ENCODE measurements at regions not wholly inside any gene's neighbourhood (a gene's known extent, or its start where the extent isn't known, plus 50 kb on each side); places are given as distances from the start of the nearest gene placed in this dataset.
"Not testable (repeated sequence)": the region's sequence is repeated elsewhere in the genome, so short reads cannot be mapped to it uniquely, and the experiment has no call there.

GRCh38 chr16:86224126-86224525 is 286.2 kb upstream of the FOXF1 start:
- DNase-seq (ENCODE audit: low spot score), result peak; percentile 62

- no peak for DNase-seq (ENCODE audit: low spot score)
These were observed 285.7 kb upstream of the FOXF1 start for GRCh38 chr16:86224629-86225028.

DNA sequence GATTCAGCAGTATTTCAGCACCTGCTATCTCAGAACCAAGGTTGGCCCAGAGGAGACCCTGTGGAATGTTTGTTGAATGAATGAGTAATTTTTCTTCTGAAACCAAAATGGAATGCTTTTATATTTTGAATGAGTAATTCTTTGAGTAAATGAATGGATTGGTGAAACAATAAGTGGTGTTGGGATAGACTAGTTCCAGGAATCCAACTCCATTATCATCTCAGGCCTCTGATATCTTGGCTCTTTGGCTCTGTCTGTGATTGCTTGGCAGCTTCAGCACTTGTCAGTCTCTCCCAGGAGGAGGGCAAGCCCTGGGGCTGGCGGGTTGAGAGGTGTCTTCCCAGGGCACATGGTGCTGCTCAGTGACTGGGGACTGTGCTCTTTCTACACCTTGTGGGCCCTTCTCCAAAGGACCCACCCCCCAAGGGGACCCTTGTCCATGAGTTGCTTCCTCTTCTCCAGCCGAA is 284.4 kb upstream of the FOXF1 start:
- peak; percentile 78 for DNase-seq (ENCODE audit: low spot score)

DNA sequence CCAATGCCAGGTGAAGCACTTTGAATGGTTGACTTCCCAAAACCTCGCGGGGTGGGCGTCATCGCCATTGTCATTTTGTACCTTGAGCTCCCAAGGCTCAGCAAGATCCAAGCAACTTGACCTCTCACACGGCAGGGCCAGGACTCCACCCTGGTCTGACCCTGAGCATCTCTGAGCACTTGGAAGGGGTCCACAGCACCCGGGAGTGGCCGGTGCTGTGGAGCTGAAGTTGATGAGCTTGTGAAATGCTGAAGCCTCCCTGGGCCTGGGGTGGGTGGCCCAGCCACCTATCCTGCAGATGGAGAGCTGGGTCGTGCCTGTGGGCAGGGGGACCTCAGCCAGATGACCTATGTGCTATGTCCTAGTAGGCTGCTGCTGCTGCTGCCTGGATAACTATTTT is 283.3 kb upstream of the FOXF1 start:
- peak; percentile 82 for DNase-seq (ENCODE audit: low spot score)

- DNase-seq (ENCODE audit: low spot score), result peak; percentile 79
These were observed 282.5 kb upstream of the FOXF1 start for GRCh38 chr16:86227801-86228200.

DNA sequence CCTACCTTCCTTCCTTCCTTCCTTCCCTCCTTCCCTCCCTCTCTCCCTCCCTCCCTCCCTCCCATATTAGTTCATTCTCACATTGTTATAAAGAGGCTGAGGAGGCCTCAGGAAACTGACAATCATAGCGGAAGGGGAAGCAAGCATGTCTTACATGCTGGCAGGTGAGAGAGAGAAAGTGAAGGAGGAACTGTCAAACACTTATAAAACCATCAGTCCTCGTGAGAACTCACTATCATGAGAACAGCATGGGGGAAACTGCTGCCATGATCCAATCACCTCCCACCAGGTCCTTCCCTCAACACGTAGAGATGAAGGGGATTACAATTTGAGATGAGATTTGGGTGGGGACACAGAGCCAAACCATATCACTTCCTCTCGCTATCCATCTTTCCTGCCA is 281.6 kb upstream of the FOXF1 start:
- no peak for DNase-seq (ENCODE audit: low spot score)

DNA sequence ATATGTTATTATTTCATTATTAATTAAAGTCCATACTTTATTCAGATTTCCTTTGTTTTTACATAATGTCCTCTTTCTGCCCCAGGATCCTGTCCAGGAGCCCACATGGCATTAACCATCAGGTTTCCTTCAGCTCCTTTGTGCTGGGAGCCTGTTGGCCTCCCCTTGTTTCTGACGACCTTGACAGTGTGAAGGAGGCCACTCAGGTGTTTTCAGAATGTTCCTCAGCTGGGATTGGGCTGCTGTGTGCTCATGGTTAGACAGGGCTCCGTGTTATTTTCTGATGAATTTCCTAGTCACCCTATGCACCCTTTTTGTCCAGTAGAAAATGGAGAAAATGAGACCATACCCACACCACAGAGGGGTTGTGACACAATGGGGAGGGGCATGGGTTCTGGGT is 281.0 kb upstream of the FOXF1 start:
- DNase-seq (ENCODE audit: low spot score), result no peak

GRCh38 chr16:86229866-86230656 is 280.3 kb upstream of the FOXF1 start:
- peak; percentile 85 for DNase-seq (ENCODE audit: low spot score)

DNA sequence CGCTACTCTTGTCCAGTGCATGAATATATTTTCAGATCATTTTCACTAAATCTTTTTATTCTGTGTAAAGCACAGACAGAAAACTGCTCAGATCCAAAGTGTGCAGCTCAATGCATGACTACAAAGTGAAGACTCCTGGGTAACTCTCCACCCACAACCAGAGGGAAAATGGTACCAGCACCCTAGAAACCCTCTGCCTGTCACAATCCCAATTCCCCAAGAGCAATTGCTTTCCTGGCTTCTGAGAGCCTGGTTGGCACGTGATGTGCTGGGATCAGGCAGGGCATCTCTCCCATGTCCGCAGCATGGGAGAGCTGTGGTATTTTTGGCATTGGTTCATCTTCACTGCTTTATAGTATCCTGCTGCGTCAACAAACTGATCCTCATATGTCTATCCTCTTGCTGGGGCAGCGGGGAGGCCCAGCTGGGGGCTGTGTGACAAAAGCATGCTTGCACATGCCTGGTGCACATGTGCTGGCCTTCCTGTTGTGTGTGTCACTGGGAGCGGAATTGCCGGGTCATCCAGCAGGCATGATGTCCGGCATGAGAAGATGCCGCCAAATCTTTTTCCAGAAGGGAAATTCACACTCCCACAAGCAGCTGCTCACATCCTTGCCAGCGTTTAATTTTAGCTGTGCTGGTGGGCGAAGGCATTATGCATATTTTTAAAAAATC is 278.9 kb upstream of the FOXF1 start:
- DNase-seq (ENCODE audit: low spot score), result peak; percentile 74

- DNase-seq (ENCODE audit: low spot score), result peak; percentile 71
These were observed 278.4 kb upstream of the FOXF1 start for GRCh38 chr16:86231996-86232350.

- DNase-seq (ENCODE audit: low spot score), result peak; percentile 60
These were observed 277.8 kb upstream of the FOXF1 start for GRCh38 chr16:86232496-86232895.

DNA sequence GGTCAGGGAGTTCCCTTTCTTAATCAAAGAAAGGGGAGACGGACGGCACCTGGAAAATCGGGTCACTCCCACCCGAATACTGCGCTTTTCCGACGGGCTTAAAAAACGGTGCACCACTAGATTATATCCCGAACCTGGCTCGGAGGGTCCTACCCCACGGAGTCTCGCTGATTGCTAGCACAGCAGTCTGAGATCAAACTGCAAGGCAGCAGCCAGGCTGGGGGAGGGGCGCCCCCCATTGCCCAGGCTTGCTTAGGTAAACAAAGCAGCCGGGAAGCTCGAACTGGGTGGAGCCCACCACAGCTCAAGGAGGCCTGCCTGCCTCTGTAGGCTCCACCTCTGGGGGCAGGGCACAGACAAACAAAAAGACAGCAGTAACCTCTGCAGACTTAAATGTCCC is 276.8 kb upstream of the FOXF1 start:
- not testable (repeated sequence) for DNase-seq (ENCODE audit: low spot score)

DNA sequence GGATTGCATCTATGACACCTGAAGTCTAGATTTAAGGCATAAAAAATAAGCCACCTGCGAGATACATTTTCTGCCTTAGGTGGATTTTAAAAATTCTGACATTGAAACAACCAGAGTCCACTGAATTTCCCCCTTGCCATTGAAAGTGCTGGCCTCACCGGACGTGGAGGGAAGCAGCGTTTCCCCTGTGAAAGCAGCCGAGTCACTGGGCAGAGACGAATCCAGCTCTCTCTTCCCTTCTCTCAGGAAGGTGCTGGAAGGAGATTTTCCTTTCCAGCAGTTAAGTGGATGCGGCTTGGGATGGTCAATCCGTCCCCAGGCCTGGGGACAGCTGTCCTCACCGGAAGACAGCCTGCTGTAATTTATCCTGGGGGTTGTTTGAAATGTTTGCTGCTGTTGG is 270.9 kb upstream of the FOXF1 start:
- peak; percentile 41 for DNase-seq (ENCODE audit: low spot score)

DNA sequence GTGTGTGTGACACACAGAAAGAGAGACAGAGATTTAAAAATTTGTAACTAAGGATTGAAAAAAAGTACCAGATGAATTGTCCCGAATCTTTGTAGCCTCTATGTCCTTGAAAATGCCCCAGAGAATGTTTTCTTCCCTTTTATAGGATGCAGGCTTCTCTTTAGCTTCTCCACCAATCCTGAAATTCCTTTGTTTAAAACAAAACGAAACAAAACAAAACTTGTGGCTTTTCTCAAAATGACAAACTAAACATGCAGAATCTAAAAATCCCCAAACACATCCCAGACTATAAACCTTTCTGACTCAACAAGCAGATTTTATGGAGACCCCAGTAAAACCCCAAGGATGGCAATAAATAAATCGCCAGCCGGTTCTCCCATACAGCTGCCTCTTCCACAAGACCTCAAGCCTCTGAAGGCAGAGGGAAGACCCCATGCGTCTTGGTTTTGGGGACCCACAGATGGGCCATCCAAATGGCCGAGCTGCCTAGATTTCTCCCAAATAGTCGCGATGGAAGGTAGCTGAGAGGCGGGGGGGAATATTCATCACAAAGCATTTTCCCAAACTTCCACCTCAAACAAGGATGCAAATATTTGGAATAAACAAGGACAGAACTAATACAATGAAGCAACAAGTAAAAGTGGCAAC is 269.5 kb upstream of the FOXF1 start:
- no peak for DNase-seq (ENCODE audit: low spot score)

GRCh38 chr16:86241681-86242080 is 268.6 kb upstream of the FOXF1 start:
- no peak for DNase-seq (ENCODE audit: low spot score)

GRCh38 chr16:86242244-86243122 is 267.8 kb upstream of the FOXF1 start:
- DNase-seq (ENCODE audit: low spot score), result no peak

GRCh38 chr16:86243123-86243473 is 267.2 kb upstream of the FOXF1 start:
- no peak for DNase-seq (ENCODE audit: low spot score)

DNA sequence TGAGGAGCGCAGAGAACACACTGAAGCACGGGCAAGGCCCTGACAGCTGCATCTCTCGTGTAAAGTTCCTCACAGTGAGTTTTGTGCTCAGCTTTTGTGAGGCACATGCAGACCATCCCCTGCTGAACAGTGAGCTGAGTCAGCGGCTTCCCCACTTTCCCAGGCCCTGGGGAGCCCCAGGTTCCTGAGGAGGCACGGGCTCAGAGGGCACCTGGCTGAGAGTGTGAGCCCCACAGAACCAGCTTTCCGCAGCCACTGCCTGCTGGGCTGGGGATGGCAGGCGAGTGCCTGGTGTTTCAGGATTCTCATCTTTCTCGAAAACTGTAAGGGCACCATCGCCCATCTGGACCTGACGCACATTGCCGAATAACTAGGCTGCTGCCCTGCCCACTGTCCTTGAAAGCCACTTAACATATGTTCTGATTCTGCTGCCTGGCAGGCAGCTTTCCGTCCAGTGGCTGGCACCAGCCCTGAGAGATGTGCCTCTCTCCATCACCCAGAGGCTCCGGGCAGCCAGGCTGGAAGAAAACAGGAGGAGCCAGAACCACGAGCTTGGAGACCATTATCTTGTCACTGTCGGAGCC is 266.7 kb upstream of the FOXF1 start:
- peak; percentile 77 for DNase-seq (ENCODE audit: low spot score)

- no peak for DNase-seq (ENCODE audit: low spot score)
These were observed 266.2 kb upstream of the FOXF1 start for GRCh38 chr16:86244158-86244557.

GRCh38 chr16:86244936-86245335 is 265.4 kb upstream of the FOXF1 start:
- no peak for DNase-seq (ENCODE audit: low spot score)

DNA sequence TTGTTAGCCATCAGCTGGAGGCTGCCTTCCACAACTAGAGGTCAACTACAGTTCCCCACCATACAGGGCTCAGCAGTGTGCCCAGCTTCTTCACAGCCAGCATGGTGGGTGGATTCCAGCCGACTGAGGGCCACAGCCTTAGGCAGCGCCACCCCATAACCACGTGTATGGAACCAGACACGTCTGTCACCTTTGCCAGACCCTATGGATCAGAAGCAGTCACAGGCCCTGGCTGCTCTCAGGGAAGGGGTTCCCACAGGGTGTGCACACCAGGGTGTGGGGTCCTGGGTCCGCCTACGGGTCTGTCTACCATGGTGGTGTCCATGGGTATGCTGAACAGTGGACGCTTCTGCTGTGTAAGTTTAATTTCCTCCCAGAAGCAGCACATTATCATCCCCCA is 265.0 kb upstream of the FOXF1 start:
- no peak for DNase-seq (ENCODE audit: low spot score)
